ENCODE measurements at regions not wholly inside any gene's neighbourhood (a gene's known extent, or its start where the extent isn't known, plus 50 kb on each side); places are given as distances from the start of the nearest gene placed in this dataset.

DNA sequence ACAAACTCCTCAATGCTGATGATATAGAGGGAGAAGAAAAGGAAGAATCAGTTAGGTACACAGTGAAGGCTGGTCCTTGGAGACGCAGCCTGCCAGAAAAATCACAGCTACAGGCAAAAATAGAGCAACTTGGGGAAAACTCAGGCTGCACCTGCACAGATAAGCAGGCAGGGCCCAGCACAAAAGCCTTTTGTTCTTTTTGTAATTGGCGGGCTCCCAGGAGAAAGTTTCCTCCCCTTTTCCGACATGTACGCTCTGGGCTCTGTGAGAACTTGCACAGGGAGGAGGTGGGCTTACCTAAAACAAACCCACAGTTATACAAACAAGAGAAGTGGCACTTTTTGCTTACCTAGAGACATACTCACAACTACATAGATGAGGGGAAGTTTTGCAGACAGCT, 813.4 kb upstream of the EPHA6 start:
- no peak for DNase-seq
- H3K4me3 ChIP-seq (replicated peaks in 1 of 3; ENCODE audit: low read depth in 2 of 3, low read length in 3 of 3): no peak overlapping the region
- 50% methylated on average over 1 of the region's 4 CpGs for WGBS (ENCODE audit: insufficient coverage)
- no peaks in the 10 kb centered on the region for H3K4me1 Mint-ChIP-seq
- H3K27me3 ChIP-seq (ENCODE audit: control insufficient read depth in 2 of 2, insufficient read depth in 2 of 2, low read length in 2 of 2): no peaks in the 10 kb centered on the region
- no peaks in the 10 kb centered on the region for H3K36me3 Mint-ChIP-seq
- no peaks in the 10 kb centered on the region for H3K79me2 ChIP-seq (ENCODE audit: insufficient read depth, low read length)
- no peak overlapping the region for H2AFZ ChIP-seq (ENCODE audit: insufficient read depth, low read depth, low read length, poor library complexity, severe bottlenecking)
- H3K27ac ChIP-seq (ENCODE audit: low read depth in 1 of 2, low read length in 2 of 2): no peak overlapping the region
- no peak overlapping the region for H3K4me3 Mint-ChIP-seq
- H3K9ac ChIP-seq (ENCODE audit: insufficient read depth, low read length, poor library complexity, severe bottlenecking): no peak overlapping the region
- peaks cover 0 to 2% (median 0%) of the 10 kb centered on the region in 3 donors for H3K27me3 Mint-ChIP-seq (ENCODE audit: low read depth in 3 of 3)
- H3K36me3 ChIP-seq (replicated peaks in 1 of 2; ENCODE audit: control insufficient read depth in 1 of 2, insufficient read depth in 2 of 2, low read length in 2 of 2): no peaks in the 10 kb centered on the region
- intact Hi-C loops (cut with micrococcal nuclease): no loop called here
- H3K27ac Mint-ChIP-seq: no peak overlapping the region
- H3K9me3 Mint-ChIP-seq: peaks cover 0 to 10% (median 2%) of the 10 kb centered on the region in 7 donors
- H4K20me1 ChIP-seq (ENCODE audit: insufficient read depth, low read length): no peaks in the 10 kb centered on the region
- no peaks in the 10 kb centered on the region for H3K4me1 ChIP-seq (ENCODE audit: control insufficient read depth in 1 of 2, insufficient read depth in 2 of 2, low read length in 2 of 2)
- H3K4me2 ChIP-seq (replicated peaks; ENCODE audit: extremely low read depth, low read length, poor library complexity, severe bottlenecking): no peak overlapping the region
- H3K9me3 ChIP-seq (replicated peaks in 1 of 2; ENCODE audit: control insufficient read depth in 1 of 2, insufficient read depth in 1 of 2, low read length in 2 of 2): no peaks in the 10 kb centered on the region
- TF ChIP-seq, protein P1, sequence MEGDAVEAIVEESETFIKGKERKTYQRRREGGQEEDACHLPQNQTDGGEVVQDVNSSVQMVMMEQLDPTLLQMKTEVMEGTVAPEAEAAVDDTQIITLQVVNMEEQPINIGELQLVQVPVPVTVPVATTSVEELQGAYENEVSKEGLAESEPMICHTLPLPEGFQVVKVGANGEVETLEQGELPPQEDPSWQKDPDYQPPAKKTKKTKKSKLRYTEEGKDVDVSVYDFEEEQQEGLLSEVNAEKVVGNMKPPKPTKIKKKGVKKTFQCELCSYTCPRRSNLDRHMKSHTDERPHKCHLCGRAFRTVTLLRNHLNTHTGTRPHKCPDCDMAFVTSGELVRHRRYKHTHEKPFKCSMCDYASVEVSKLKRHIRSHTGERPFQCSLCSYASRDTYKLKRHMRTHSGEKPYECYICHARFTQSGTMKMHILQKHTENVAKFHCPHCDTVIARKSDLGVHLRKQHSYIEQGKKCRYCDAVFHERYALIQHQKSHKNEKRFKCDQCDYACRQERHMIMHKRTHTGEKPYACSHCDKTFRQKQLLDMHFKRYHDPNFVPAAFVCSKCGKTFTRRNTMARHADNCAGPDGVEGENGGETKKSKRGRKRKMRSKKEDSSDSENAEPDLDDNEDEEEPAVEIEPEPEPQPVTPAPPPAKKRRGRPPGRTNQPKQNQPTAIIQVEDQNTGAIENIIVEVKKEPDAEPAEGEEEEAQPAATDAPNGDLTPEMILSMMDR (IDR thresholded peaks at IDR 0.05): no peak

DNA sequence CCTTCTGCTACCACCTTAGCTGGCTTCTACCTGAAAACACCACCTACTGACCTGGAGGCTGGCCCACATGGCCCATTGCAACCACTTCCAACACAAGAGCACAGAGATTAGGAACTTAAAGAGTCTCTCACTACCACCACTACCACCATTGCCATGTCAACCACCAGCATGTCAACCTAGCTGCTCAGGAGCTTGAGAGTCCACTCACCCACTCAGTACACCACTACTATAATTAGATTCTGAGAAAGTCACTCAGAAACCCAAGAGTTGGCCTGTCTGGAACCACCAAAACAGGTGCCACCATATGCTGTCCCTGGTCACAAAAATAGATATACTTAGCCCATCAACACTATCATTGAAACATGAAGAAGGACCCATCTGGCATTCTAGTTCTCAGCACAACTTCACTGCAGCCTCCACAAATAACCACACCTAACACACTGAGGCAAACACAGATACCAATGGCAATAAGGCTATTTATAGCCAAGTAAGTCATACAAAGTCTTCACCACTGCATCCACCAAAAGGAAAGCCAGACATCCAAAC, 806.7 kb upstream of the EPHA6 start:
- Mint-ChIP-seq H3K27ac (no peak overlapping the region), H3K27me3 (ENCODE audit: low read depth in 3 of 3) (no peaks in the 10 kb centered on the region), H3K4me1 (no peaks in the 10 kb centered on the region), H3K9me3 (peaks cover 0 to 5% (median 1%) of the 10 kb centered on the region in 7 donors), H3K4me3 (no peak overlapping the region), H3K36me3 (no peaks in the 10 kb centered on the region)
- TF ChIP-seq, protein P1 (IDR thresholded peaks at IDR 0.05): no peak
- Histone ChIP-seq H3K27me3 (ENCODE audit: control insufficient read depth in 2 of 2, insufficient read depth in 2 of 2, low read length in 2 of 2) (no peaks in the 10 kb centered on the region), H4K20me1 (ENCODE audit: insufficient read depth, low read length) (no peaks in the 10 kb centered on the region), H3K9ac (ENCODE audit: insufficient read depth, low read length, poor library complexity, severe bottlenecking) (no peak overlapping the region), H3K27ac (ENCODE audit: low read depth in 1 of 2, low read length in 2 of 2) (no peak overlapping the region), H3K9me3 (replicated peaks in 1 of 2; ENCODE audit: control insufficient read depth in 1 of 2, insufficient read depth in 1 of 2, low read length in 2 of 2) (peaks cover 7 to 8% of the 10 kb centered on the region in 2 donors), H3K4me3 (replicated peaks in 1 of 3; ENCODE audit: low read depth in 2 of 3, low read length in 3 of 3) (no peak overlapping the region), H3K4me1 (ENCODE audit: control insufficient read depth in 1 of 2, insufficient read depth in 2 of 2, low read length in 2 of 2) (no peaks in the 10 kb centered on the region), H3K79me2 (ENCODE audit: insufficient read depth, low read length) (no peaks in the 10 kb centered on the region), H3K4me2 (replicated peaks; ENCODE audit: extremely low read depth, low read length, poor library complexity, severe bottlenecking) (no peak overlapping the region), H3K36me3 (replicated peaks in 1 of 2; ENCODE audit: control insufficient read depth in 1 of 2, insufficient read depth in 2 of 2, low read length in 2 of 2) (no peaks in the 10 kb centered on the region), H2AFZ (ENCODE audit: insufficient read depth, low read depth, low read length, poor library complexity, severe bottlenecking) (no peak overlapping the region)
- no peak for DNase-seq
- intact Hi-C loops (cut with micrococcal nuclease): no loop called here

All from CD14-positive monocyte (primary cell).